Kidney (tissue), 13 donors: ENCODE measurements at regions not wholly inside any gene's neighbourhood (a gene's known extent, or its start where the extent isn't known, plus 50 kb on each side); places are given as distances from the start of the nearest gene placed in this dataset.

Experiments used
- DNase-seq, 5 donors: peaks; one replicate each; pipeline ENCODE4 v3.0.0-alpha.2; 2013 to 2020
- FAIRE-seq: peaks from 2 replicates; lab custom pipeline; 2012; peaks lifted over from hg19 to GRCh38; lab: Jason Lieb, UNC
- H3K27ac ChIP-seq, 2 donors: one replicate each; pipeline ENCODE4 v1.7.0; 2013; ENCODE audit warnings: low read depth in 2 of 2, low read length in 2 of 2, inconsistent platforms in 1 of 2
- H3K27me3 ChIP-seq: one replicate; pipeline ENCODE4 v1.7.1; 2013; ENCODE audit warnings: low read length, inconsistent platforms; ENCODE audit not compliant: control insufficient read depth, insufficient read depth
- H3K36me3 ChIP-seq, 3 donors: one replicate each; pipeline versions ENCODE4 v1.7.0 to v1.7.1; 2013; ENCODE audit warnings: low read length in 3 of 3, control low read depth in 1 of 3, inconsistent platforms in 1 of 3; ENCODE audit not compliant: insufficient read depth in 3 of 3, control insufficient read depth in 2 of 3
- H3K4me1 ChIP-seq, 3 donors: one replicate each; pipeline versions ENCODE4 v1.7.0 to v1.7.1; 2013; ENCODE audit warnings: low read length in 3 of 3, inconsistent platforms in 1 of 3, low read depth in 1 of 3; ENCODE audit not compliant: control insufficient read depth in 2 of 3, insufficient read depth in 2 of 3
- H3K4me3 ChIP-seq, 3 donors: one replicate each; pipeline versions ENCODE4 v1.7.0 to v1.8.1; 2013; ENCODE audit warnings: low read length in 3 of 3, control low read depth in 1 of 3, inconsistent platforms in 1 of 3
- H3K9ac ChIP-seq, 3 donors: one replicate each; pipeline versions ENCODE4 v1.7.0 to v1.7.1; 2013; ENCODE audit warnings: low read length in 3 of 3, control low read depth in 1 of 3, inconsistent platforms in 1 of 3
- H3K9me3 ChIP-seq, 3 donors: one replicate each; pipeline versions ENCODE4 v1.7.0 to v1.7.1; 2013; ENCODE audit warnings: low read length in 3 of 3, control low read depth in 1 of 3, inconsistent platforms in 1 of 3; ENCODE audit not compliant: control insufficient read depth in 2 of 3, insufficient read depth in 1 of 3
- intact Hi-C: fragments of 100-400 bp; cut with DNase I; formaldehyde crosslinking; loops from one replicate; pipeline ENCODE4 v1.11.1; 2022
- TF ChIP-seq, protein P1 (sequence below): IDR thresholded peaks from 3 replicates; pipeline ENCODE4 v1.5.1; 2012; ENCODE audit warnings: mild to moderate bottlenecking, moderate library complexity, borderline replicate concordance; ENCODE audit not compliant: insufficient read depth; ENCODE audit errors: extremely low read depth
- donor health status: control.
- donor health status: control.
- donor health status: control.
- donor health status: control.
- donor health status: control.
- donor health status: DM: yes; HTN: yes; CAD: no.
- donor health status: Normal renal cell carcinoma (clear cell type).

DNA sequence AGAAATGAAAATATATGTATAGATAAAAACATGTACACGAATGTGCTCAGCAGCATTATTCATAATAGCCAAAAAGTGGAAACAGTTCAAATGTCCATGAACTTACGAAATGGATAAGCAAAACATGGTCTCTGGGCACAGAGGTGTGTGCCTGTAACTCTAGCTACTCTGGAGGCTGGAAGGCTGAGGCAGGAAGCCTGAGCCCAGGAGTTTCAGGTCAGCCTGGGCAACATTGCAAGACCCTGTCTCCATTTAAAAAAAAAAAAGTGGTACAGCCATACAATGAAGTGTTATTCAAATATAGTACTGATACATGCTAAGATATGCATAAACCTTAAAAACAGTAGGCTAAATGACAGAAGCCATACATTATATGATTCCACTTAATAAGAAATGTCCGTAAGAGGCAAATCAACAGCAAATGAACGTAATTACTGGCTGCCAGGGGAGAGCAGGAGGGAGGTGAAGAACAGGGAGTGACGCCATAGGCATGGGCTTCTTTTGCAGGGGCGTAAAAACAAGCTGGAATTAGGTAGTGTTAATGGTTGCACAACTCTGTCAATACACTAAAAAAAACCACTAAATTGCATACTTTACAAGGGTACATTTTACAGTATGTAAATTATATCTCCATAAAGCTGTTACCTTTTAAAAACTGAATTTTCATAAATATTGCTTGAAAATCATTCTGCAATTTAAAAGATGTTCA lies 87.2 kb upstream of the PLEKHM1 start:
- DNase-seq (no peak), FAIRE-seq (no peak)
- intact Hi-C loops, result no loop called here
- no peaks in the 10 kb centered on the region for H3K27me3 ChIP-seq
- no peaks in the 10 kb centered on the region for H3K4me1 ChIP-seq
- H3K9ac ChIP-seq, result no peak overlapping the region
- no peak overlapping the region for H3K27ac ChIP-seq
- no peaks in the 10 kb centered on the region for H3K9me3 ChIP-seq
- TF ChIP-seq, protein P1, sequence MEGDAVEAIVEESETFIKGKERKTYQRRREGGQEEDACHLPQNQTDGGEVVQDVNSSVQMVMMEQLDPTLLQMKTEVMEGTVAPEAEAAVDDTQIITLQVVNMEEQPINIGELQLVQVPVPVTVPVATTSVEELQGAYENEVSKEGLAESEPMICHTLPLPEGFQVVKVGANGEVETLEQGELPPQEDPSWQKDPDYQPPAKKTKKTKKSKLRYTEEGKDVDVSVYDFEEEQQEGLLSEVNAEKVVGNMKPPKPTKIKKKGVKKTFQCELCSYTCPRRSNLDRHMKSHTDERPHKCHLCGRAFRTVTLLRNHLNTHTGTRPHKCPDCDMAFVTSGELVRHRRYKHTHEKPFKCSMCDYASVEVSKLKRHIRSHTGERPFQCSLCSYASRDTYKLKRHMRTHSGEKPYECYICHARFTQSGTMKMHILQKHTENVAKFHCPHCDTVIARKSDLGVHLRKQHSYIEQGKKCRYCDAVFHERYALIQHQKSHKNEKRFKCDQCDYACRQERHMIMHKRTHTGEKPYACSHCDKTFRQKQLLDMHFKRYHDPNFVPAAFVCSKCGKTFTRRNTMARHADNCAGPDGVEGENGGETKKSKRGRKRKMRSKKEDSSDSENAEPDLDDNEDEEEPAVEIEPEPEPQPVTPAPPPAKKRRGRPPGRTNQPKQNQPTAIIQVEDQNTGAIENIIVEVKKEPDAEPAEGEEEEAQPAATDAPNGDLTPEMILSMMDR, result no peak
- no peaks in the 10 kb centered on the region for H3K36me3 ChIP-seq
- H3K4me3 ChIP-seq, result no peak overlapping the region

DNA sequence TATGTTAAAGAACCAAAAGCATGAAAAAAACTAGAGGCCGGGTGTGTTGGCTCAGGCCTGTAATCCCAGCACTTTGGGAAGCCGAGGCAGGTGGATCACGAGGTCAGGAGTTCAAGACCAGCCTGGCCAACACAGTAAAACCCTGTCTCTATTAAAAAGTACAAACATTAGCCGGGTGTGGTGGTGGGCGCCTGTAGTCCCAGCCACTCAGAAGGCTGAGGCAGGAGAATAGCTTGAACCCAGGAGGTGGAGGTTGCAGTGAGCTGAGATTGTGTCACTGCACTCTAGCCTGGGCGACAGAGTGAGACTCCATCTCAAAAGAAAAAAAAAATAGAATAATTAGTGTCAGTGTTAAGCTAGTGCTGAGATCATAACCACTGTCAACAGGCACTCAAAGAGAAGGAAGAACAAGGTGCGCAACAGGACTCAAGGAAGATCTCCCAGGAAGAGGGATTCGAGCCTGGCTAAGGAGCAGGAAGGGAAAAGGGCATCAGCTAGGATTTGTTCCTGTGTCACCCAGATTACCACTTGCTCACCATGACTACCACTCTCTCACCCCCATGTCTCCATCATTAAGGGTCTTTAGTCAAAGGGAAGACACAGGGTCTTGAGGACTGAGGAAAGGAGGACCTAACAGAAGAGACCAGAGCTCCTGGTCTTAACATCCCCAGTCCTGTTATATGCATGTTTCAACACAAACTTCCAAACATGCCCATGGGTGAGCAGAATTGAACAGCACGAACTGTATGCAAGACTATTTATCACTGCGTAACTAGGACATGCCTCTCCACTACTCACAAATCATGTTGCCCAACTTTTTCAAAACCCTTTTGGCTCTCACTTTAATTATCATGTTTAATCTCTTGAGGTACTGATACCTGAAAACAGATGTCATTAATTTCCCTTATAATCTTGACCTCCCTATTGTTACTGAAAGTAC lies 88.3 kb upstream of the PLEKHM1 start:
- Histone ChIP-seq H3K4me3 (no peak overlapping the region), H3K27me3 (no peaks in the 10 kb centered on the region), H3K9ac (no peak overlapping the region), H3K36me3 (no peaks in the 10 kb centered on the region), H3K27ac (no peak overlapping the region), H3K4me1 (peaks cover 0 to 2% (median 2%) of the 10 kb centered on the region in 3 donors), H3K9me3 (no peaks in the 10 kb centered on the region)
- TF ChIP-seq, protein P1, result no peak
- no peak for DNase-seq
- no peak for FAIRE-seq
- intact Hi-C loops, result no loop called here

DNA sequence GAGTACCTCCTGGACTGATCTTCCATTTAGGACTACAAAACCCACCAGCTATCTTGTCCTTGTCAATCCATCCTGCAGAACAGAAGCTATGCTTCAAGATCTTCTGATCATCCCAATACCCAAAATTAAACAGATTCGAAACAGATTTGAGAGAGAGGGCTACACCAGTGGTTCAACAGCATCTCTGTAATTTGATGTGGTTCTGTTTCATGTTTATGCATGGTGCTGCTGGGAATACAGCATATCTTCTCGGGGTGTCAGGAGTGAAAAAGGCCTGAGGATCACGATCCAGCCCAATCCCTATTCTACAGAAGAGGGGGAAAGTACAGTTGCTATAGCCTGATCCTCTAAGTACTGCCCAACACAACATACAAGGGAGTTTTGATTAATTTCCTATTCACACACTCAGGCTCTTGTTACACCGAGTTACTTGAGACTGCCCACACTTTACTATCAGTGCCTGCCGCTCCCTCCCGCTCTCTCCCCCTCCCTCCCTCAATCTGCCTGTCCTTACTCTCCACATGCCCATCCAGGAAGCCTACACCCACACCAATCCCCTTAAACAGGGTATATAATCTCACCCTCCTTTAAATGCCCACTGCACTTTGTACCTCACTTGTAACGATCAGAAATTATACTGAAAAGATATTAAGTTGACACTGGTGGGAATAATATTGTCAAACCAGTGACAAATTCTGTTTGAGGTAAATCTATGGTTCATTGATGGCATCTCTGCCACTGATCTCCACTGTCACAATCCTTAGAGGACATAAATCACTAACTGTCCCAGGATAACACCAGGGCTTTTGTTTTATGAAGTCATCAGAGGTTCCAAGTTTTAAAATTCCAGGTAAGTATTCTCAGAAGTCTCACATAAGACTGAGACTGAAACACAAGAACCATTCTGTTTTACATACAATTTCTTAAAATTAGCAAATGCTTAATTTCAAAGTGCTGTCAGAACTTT lies 89.3 kb upstream of the PLEKHM1 start:
- Histone ChIP-seq H3K27me3 (no peaks in the 10 kb centered on the region), H3K4me1 (peaks cover 0 to 3% (median 2%) of the 10 kb centered on the region in 3 donors), H3K27ac (no peak overlapping the region), H3K36me3 (no peaks in the 10 kb centered on the region), H3K9ac (no peak overlapping the region), H3K4me3 (no peak overlapping the region), H3K9me3 (no peaks in the 10 kb centered on the region)
- DNase-seq (peak in 4 of 5 donors; percentile 57 to 79 (median 74)), FAIRE-seq (no peak)
- TF ChIP-seq, protein P1, result no peak
- intact Hi-C loops, result no loop called here
